HL-60 (cell line): ENCODE measurements at regions not wholly inside any gene's neighbourhood (a gene's known extent, or its start where the extent isn't known, plus 50 kb on each side); places are given as distances from the start of the nearest gene placed in this dataset.

Source experiments
- DNase-seq, 2 experiments: peaks; one replicate each; pipeline ENCODE4 v3.0.0-alpha.2; 2010 to 2020; ENCODE audit warnings: low read depth in 1 of 2, low spot score in 1 of 2
- H3K27ac ChIP-seq: fragments of 250-450 bp; sonication (Bioruptor Pico); replicated peaks from 2 replicates; pipeline ENCODE4 v1.5.1; 2020; ENCODE audit warnings: mild to moderate bottlenecking, moderate library complexity
- H3K27me3 ChIP-seq: fragments of 250-450 bp; sonication (Bioruptor Pico); 2 replicates; pipeline ENCODE4 v1.5.1; 2021; ENCODE audit warnings: mild to moderate bottlenecking, moderate library complexity; ENCODE audit not compliant: insufficient read depth, poor library complexity, severe bottlenecking
- H3K4me3 ChIP-seq: replicated peaks from 2 replicates; pipeline ENCODE4 v1.5.1; 2011; ENCODE audit warnings: mild to moderate bottlenecking, control low read depth, low read length; ENCODE audit not compliant: insufficient read depth
- GABPA ChIP-seq: IDR thresholded peaks from 2 replicates; pipeline ENCODE4 v1.6.1; 2012; ENCODE audit warnings: low read depth
- POLR2AphosphoS5 ChIP-seq: IDR thresholded peaks from 2 replicates; pipeline ENCODE4 v1.6.1; 2012; ENCODE audit warnings: low read depth
- SPI1 ChIP-seq: IDR thresholded peaks from 2 replicates; pipeline ENCODE4 v1.6.1; 2012; ENCODE audit warnings: low read depth, mild to moderate bottlenecking, borderline replicate concordance
- TF ChIP-seq, protein P1 (sequence below): IDR thresholded peaks from one replicate; pipeline ENCODE4 v1.5.1; 2011; ENCODE audit warnings: low read length, control low read depth, inconsistent platforms; ENCODE audit not compliant: insufficient read depth
- TF ChIP-seq, protein P2 (sequence below): IDR thresholded peaks from 2 replicates; pipeline ENCODE4 v1.6.1; 2012; ENCODE audit warnings: low read depth; ENCODE audit not compliant: insufficient replicate concordance

DNA sequence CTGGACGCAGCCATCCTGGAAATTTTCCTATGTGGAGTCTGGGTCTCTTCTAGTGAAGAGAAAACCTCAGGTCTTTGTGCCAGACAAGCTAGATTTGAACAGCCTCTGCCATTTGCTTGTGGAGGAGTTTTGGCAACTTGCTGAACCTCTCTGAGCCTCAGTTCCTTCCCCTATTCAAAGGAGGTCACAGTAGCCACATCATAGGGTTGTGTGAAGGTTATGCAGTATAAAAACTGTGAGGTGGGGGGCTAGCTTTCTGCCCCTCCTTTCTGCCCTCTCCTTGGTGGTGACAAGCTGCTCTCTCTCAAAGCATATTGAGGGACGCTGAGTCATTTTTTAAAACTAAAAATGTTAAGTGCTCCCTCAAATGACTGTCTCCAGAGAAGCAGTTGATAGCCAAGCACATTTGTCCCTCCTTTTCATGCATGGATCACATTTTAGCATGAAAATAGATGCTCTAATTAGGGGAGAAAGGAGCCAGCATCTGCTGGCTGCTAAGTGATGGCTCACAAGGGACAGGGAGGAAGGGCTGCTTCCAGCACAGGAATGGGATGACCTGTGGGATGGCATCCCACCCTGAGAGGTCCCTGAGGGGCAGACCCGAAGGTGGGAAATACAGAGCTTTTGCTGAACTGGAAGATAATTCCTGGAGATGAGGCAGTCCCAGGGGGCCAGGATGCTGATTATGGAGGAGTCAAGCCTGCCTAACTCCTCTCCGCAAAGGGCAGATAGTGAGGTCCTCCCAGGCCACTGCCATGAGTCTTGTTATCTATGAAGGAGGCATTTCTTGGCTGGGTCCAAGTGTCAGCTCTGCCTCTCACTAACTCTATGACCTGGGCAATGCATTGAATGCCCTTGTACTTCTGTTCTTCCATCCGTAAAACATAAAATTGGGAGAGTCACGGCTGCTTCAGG lies 218.8 kb downstream of the RAB11FIP4 start:
- no peaks in the 10 kb centered on the region for H3K27me3 ChIP-seq
- TF ChIP-seq, protein P1, sequence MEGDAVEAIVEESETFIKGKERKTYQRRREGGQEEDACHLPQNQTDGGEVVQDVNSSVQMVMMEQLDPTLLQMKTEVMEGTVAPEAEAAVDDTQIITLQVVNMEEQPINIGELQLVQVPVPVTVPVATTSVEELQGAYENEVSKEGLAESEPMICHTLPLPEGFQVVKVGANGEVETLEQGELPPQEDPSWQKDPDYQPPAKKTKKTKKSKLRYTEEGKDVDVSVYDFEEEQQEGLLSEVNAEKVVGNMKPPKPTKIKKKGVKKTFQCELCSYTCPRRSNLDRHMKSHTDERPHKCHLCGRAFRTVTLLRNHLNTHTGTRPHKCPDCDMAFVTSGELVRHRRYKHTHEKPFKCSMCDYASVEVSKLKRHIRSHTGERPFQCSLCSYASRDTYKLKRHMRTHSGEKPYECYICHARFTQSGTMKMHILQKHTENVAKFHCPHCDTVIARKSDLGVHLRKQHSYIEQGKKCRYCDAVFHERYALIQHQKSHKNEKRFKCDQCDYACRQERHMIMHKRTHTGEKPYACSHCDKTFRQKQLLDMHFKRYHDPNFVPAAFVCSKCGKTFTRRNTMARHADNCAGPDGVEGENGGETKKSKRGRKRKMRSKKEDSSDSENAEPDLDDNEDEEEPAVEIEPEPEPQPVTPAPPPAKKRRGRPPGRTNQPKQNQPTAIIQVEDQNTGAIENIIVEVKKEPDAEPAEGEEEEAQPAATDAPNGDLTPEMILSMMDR = no peak
- TF ChIP-seq SPI1 (no peak), GABPA (no peak), POLR2AphosphoS5 (no peak)
- TF ChIP-seq, protein P2, sequence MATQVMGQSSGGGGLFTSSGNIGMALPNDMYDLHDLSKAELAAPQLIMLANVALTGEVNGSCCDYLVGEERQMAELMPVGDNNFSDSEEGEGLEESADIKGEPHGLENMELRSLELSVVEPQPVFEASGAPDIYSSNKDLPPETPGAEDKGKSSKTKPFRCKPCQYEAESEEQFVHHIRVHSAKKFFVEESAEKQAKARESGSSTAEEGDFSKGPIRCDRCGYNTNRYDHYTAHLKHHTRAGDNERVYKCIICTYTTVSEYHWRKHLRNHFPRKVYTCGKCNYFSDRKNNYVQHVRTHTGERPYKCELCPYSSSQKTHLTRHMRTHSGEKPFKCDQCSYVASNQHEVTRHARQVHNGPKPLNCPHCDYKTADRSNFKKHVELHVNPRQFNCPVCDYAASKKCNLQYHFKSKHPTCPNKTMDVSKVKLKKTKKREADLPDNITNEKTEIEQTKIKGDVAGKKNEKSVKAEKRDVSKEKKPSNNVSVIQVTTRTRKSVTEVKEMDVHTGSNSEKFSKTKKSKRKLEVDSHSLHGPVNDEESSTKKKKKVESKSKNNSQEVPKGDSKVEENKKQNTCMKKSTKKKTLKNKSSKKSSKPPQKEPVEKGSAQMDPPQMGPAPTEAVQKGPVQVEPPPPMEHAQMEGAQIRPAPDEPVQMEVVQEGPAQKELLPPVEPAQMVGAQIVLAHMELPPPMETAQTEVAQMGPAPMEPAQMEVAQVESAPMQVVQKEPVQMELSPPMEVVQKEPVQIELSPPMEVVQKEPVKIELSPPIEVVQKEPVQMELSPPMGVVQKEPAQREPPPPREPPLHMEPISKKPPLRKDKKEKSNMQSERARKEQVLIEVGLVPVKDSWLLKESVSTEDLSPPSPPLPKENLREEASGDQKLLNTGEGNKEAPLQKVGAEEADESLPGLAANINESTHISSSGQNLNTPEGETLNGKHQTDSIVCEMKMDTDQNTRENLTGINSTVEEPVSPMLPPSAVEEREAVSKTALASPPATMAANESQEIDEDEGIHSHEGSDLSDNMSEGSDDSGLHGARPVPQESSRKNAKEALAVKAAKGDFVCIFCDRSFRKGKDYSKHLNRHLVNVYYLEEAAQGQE = no peak
- H3K27ac ChIP-seq = no peak overlapping the region
- no peak overlapping the region for H3K4me3 ChIP-seq
- no peak for DNase-seq

DNA sequence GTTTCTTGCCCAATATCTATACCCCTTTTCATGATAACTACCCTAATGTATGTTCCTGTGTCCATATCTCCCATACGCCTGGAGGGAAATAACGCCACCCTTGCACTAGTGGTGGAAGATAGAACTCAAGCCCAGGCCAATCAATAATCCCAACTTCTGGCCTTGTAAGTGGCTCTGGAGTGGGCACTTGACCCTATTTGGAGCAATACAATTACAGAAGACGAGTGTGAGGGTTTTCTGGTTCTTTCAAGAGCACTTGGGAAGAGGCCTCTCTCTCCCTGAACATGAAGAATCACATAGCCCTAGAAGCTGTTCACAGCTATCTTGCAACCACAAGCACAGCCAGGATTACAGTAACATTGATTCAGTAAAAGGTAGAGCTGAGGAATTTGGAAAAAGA lies 217.9 kb downstream of the RAB11FIP4 start:
- Histone ChIP-seq H3K4me3 (no peak overlapping the region), H3K27ac (no peak overlapping the region), H3K27me3 (no peaks in the 10 kb centered on the region)
- DNase-seq = no peak
- TF ChIP-seq, protein P1 = no peak
- TF ChIP-seq POLR2AphosphoS5 (no peak), GABPA (no peak), SPI1 (no peak)
- TF ChIP-seq, protein P2 = no peak

DNA sequence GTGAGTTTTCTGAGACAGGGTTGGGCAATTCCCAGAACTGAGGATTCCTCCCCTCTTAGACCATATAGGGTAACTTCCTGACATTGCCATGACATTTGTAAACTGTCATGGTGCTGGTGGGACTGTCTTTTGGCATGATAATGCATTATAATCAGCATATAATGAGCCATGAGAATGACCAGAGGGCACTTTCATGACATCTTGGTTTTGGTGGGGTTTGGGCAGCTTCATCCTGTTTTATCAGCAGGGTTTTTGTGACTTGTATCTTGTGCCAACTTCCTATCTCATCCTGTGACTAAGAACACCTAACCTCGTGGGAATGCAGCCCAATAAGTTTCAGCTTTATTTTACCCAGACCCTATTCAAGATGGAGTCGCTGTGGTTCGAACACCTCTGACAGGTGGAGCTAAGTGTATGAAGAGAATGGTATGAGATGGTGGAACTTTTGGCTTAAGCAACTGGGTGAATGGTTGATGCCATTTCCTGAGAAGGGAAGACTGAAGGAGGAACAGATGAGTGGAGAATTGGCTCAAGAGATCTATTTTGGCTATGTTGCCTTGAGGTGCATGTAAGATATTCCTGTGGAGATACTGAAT lies 217.3 kb downstream of the RAB11FIP4 start:
- Histone ChIP-seq H3K4me3 (no peak overlapping the region), H3K27ac (no peak overlapping the region), H3K27me3 (no peaks in the 10 kb centered on the region)
- no peak for DNase-seq
- TF ChIP-seq, protein P1 = no peak
- no peak for TF ChIP-seq POLR2AphosphoS5
- no peak for TF ChIP-seq GABPA
- TF ChIP-seq SPI1 = no peak
- TF ChIP-seq, protein P2 = no peak
